Endothelial cell of umbilical vein (primary cell): ENCODE measurements at regions not wholly inside any gene's neighbourhood (a gene's known extent, or its start where the extent isn't known, plus 50 kb on each side); places are given as distances from the start of the nearest gene placed in this dataset.

Source experiments
- BruUV-seq: library from RNA; stranded (reverse); fragments of 400-500 nt; replicated peaks from 2 replicates; lab custom pipeline; 2021; lab: Mats Ljungman, UMichigan
- CTCF ChIA-PET: fragments of 300-600, 350-600 bp; sonication (Branson Sonifier 250); formaldehyde crosslinking; loops from one replicate; lab custom pipeline; 2021; ENCODE audit warnings: antibody characterized with exemption, inconsistent platforms; lab: Charles Lee
- POLR2A ChIA-PET: fragments of 300-600, 350-600 bp; sonication (Branson Sonifier 250); formaldehyde crosslinking; loops from one replicate; lab custom pipeline; 2021; ENCODE audit warnings: antibody characterized with exemption, inconsistent platforms; lab: Charles Lee
- DNase-seq: peaks from one replicate; pipeline ENCODE4 v3.0.0-alpha.2; 2011; ENCODE audit warnings: low read depth, low spot score
- FAIRE-seq: peaks from 2 replicates; lab custom pipeline; 2011; peaks lifted over from hg19 to GRCh38; lab: Jason Lieb, UNC
- H2AFZ ChIP-seq: 2 replicates; pipeline ENCODE4 v1.6.0; 2012; ENCODE audit warnings: low read depth, low read length, control low read depth, inconsistent platforms
- H3K27ac ChIP-seq: 2 replicates; pipeline ENCODE4 v1.5.1; 2011; ENCODE audit warnings: low read depth, mild to moderate bottlenecking, control low read depth, low read length, moderate library complexity; ENCODE audit not compliant: insufficient read depth
- H3K27me3 ChIP-seq, 2 experiments: 2 replicates each; pipeline versions ENCODE4 v1.6.0 to v1.6.1; 2011; ENCODE audit warnings: low read length in 2 of 2, mixed read lengths in 1 of 2; ENCODE audit not compliant: control insufficient read depth in 2 of 2, insufficient read depth in 2 of 2
- H3K36me3 ChIP-seq, 2 experiments: 2 replicates in 1 of 2; 3 replicates in 1 of 2; pipeline ENCODE4 v1.5.1; 2011; ENCODE audit warnings: low read length in 2 of 2, mild to moderate bottlenecking in 1 of 2, moderate library complexity in 1 of 2; ENCODE audit not compliant: control insufficient read depth in 2 of 2, insufficient read depth in 2 of 2; ENCODE audit errors: extremely low read depth in 1 of 2
- H3K4me1 ChIP-seq: 3 replicates; pipeline ENCODE4 v1.5.1; 2011; ENCODE audit warnings: mild to moderate bottlenecking, low read length; ENCODE audit not compliant: control insufficient read depth, insufficient read depth; ENCODE audit errors: extremely low read depth
- H3K4me2 ChIP-seq: 2 replicates; pipeline ENCODE4 v1.6.1; 2011; ENCODE audit warnings: low read length, control low read depth, mixed read lengths; ENCODE audit not compliant: insufficient read depth
- H3K4me3 ChIP-seq, 3 experiments: fragments of 200-600 bp in 1 of 3; sonication (generic), shearing (Covaris generic) in 1 of 3; replicated peaks in 1 of 3; 2 replicates each; pipeline ENCODE4 v1.5.1; 2011 to 2016; ENCODE audit warnings: control low read depth in 3 of 3, low read length in 3 of 3, mild to moderate bottlenecking in 2 of 3, inconsistent platforms in 1 of 3, low read depth in 1 of 3, moderate library complexity in 1 of 3; ENCODE audit not compliant: insufficient read depth in 1 of 3
- H3K79me2 ChIP-seq: 2 replicates; pipeline ENCODE4 v1.6.0; 2012; ENCODE audit warnings: low read length, inconsistent platforms; ENCODE audit not compliant: control insufficient read depth, insufficient read depth
- H3K9ac ChIP-seq: replicated peaks from 2 replicates; pipeline ENCODE3; 2011; ENCODE audit warnings: low read length, control low read depth; ENCODE audit not compliant: insufficient read depth; ENCODE audit errors: extremely low read depth
- H3K9me1 ChIP-seq: replicated peaks from 3 replicates; pipeline ENCODE4 v1.6.0; 2011; ENCODE audit warnings: mild to moderate bottlenecking, low read length; ENCODE audit not compliant: control insufficient read depth, insufficient read depth; ENCODE audit errors: extremely low read depth
- H3K9me3 ChIP-seq: replicated peaks from 2 replicates; pipeline ENCODE4 v1.5.1; 2012; ENCODE audit warnings: low read length, inconsistent platforms; ENCODE audit not compliant: control insufficient read depth, insufficient read depth
- H4K20me1 ChIP-seq: replicated peaks from 2 replicates; pipeline ENCODE3; 2011; ENCODE audit warnings: mild to moderate bottlenecking, low read length; ENCODE audit not compliant: control insufficient read depth, insufficient read depth; ENCODE audit errors: extremely low read depth
- CTCF ChIP-seq, 2 donors: IDR thresholded peaks; 1 replicate in 1 of 2; 2 replicates in 1 of 2; pipeline ENCODE4 v1.5.1; 2011; ENCODE audit warnings: low read length in 2 of 2, mild to moderate bottlenecking in 2 of 2, moderate library complexity in 2 of 2, control low read depth in 1 of 2, inconsistent platforms in 1 of 2, low read depth in 1 of 2; ENCODE audit not compliant: insufficient read depth in 1 of 2; ENCODE audit errors: extremely low read depth in 1 of 2
- EZH2 ChIP-seq: IDR thresholded peaks from 2 replicates; pipeline ENCODE4 v1.6.1; 2012; ENCODE audit warnings: borderline replicate concordance, low read depth, mild to moderate bottlenecking, moderate library complexity, low read length, inconsistent platforms; ENCODE audit not compliant: severe bottlenecking
- GATA2 ChIP-seq: IDR thresholded peaks from 2 replicates; pipeline ENCODE4 v1.7.0; 2011; ENCODE audit warnings: low read depth, mild to moderate bottlenecking, moderate library complexity, mixed read lengths, low read length; ENCODE audit not compliant: insufficient read length, insufficient read depth
- JUN ChIP-seq: IDR thresholded peaks from 2 replicates; pipeline ENCODE4 v1.6.1; 2011; ENCODE audit warnings: borderline replicate concordance, low read depth; ENCODE audit not compliant: insufficient read length, insufficient read depth
- MAX ChIP-seq: IDR thresholded peaks from 2 replicates; pipeline ENCODE4 v1.6.1; 2011; ENCODE audit not compliant: insufficient read depth, insufficient read length
- MYC ChIP-seq: IDR thresholded peaks from one replicate; pipeline ENCODE4 v1.6.1; 2011; ENCODE audit warnings: mild to moderate bottlenecking, low read depth, low read length
- POLR2A ChIP-seq: IDR thresholded peaks from 2 replicates; pipeline ENCODE4 v1.6.1; 2012; ENCODE audit warnings: low read depth, mild to moderate bottlenecking, control low read depth, low read length
- POLR2AphosphoS5 ChIP-seq: IDR thresholded peaks from 2 replicates; pipeline ENCODE4 v1.6.1; 2012; ENCODE audit warnings: low read depth, mild to moderate bottlenecking, control low read depth, low read length, moderate library complexity; ENCODE audit not compliant: insufficient read depth
- dilution Hi-C: fragments of 300-500 bp; cut with MboI; formaldehyde crosslinking; loops from one replicate; pipeline ENCODE4 v1.15.0; 2019; ENCODE audit warnings: low sequenced_read_pairs; ENCODE audit not compliant: extremely low pct_ligation_motif_present
- intact Hi-C: fragments of 100-400 bp; cut with micrococcal nuclease; formaldehyde crosslinking; loops from one replicate; pipeline ENCODE4 v1.10.0; 2022

DNA sequence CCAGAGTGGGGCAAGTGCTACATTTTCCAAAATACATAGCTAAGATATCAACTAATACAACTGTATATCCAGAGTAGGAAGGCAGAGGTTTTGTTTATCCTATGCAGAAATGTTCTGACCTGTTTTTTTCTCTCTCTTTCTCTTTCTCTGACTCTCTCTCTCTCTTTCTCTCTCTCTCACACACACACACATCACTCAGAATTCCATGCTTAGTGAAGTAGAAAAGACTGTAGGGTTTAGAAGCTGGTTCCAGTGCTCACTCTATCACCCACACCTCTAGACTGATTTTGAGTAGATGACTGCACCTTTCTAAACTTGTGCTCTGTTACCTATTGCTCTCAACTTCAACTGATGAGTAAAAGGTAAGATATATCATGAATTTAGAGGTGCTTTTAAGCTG is 356.7 kb downstream of the LRIG3 start:
- CTCF ChIA-PET: interaction anchor here (1.4 kb wide), 1 partner anchor 23 kb away, joined by 4 read pairs; no protein-coding TSS in a partner anchor
- intact Hi-C loops: no loop called here
- no peak for FAIRE-seq

More for the DNA sequence above, 356.7 kb downstream of the LRIG3 start:
- dilution Hi-C loops: no loop called here
- no peak overlapping the region for H3K4me2 ChIP-seq
- no peak overlapping the region for H2AFZ ChIP-seq
- no peaks in the 10 kb centered on the region for H3K36me3 ChIP-seq
- H3K9me3 ChIP-seq: no peaks in the 10 kb centered on the region
- H3K27me3 ChIP-seq: no peaks in the 10 kb centered on the region
- no peaks in the 10 kb centered on the region for H3K9me1 ChIP-seq
- H3K9ac ChIP-seq: no peak overlapping the region
- no peak overlapping the region for H3K27ac ChIP-seq
- POLR2A ChIA-PET: no interaction called here
- H4K20me1 ChIP-seq: no peaks in the 10 kb centered on the region
- H3K4me3 ChIP-seq: no peak overlapping the region
- DNase-seq: no peak
- TF ChIP-seq JUN: no peak
- TF ChIP-seq EZH2: no peak
- TF ChIP-seq MAX: no peak
- TF ChIP-seq GATA2: no peak
- TF ChIP-seq POLR2A: no peak
- TF ChIP-seq MYC: no peak
- TF ChIP-seq POLR2AphosphoS5: no peak
- TF ChIP-seq CTCF (IDR thresholded peaks at IDR 0.05; ENCODE audit: extremely low read depth in 1 of 2, insufficient read depth in 1 of 2, low read depth in 1 of 2, low read length in 2 of 2): no peak
- no peaks in the 10 kb centered on the region for H3K79me2 ChIP-seq
- H3K4me1 ChIP-seq: no peaks in the 10 kb centered on the region
- BruUV-seq: no TSS peak
